Hepatocyte (in vitro differentiated cells): ENCODE measurements at regions not wholly inside any gene's neighbourhood (a gene's known extent, or its start where the extent isn't known, plus 50 kb on each side); places are given as distances from the start of the nearest gene placed in this dataset.

ENCODE experiments used
- DNase-seq: peaks from one replicate; pipeline ENCODE4 v3.0.0-alpha.2; 2016; ENCODE audit warnings: low spot score
- H2AFZ ChIP-seq: fragments of 200-600 bp; sonication (generic); 2 replicates; pipeline ENCODE4 v1.6.0; 2016; ENCODE audit warnings: antibody characterized with exemption, mild to moderate bottlenecking
- H3K27ac ChIP-seq: fragments of 200-600 bp; sonication (generic); 2 replicates; pipeline ENCODE4 v1.5.1; 2016; ENCODE audit warnings: mild to moderate bottlenecking
- H3K27me3 ChIP-seq: fragments of 200-600 bp; sonication (generic); 2 replicates; pipeline ENCODE4 v1.6.1; 2016
- H3K36me3 ChIP-seq: fragments of 200-600 bp; sonication (generic); replicated peaks from 2 replicates; pipeline ENCODE4 v1.5.1; 2016; ENCODE audit warnings: low read depth; ENCODE audit not compliant: insufficient read depth
- H3K4me1 ChIP-seq: fragments of 200-600 bp; sonication (generic); 2 replicates; pipeline ENCODE4 v1.5.1; 2016; ENCODE audit warnings: mild to moderate bottlenecking, moderate library complexity; ENCODE audit not compliant: insufficient read depth
- H3K4me2 ChIP-seq: fragments of 200-600 bp; sonication (generic); 2 replicates; pipeline ENCODE4 v1.6.0; 2016
- H3K4me3 ChIP-seq: fragments of 200-600 bp; sonication (generic); 2 replicates; pipeline ENCODE4 v1.5.1; 2016; ENCODE audit warnings: mild to moderate bottlenecking
- H3K79me2 ChIP-seq: fragments of 200-600 bp; sonication (generic); 2 replicates; pipeline ENCODE4 v1.6.0; 2017; ENCODE audit warnings: mild to moderate bottlenecking
- H3K9me2 ChIP-seq: fragments of 200-600 bp; sonication (generic); replicated peaks from 2 replicates; pipeline ENCODE4 v1.6.0; 2017; ENCODE audit warnings: mild to moderate bottlenecking; ENCODE audit not compliant: insufficient read depth
- H3K9me3 ChIP-seq: fragments of 200-600 bp; sonication (generic); 2 replicates; pipeline ENCODE4 v1.5.1; 2016; ENCODE audit warnings: low read depth, mild to moderate bottlenecking
- H4K20me1 ChIP-seq: fragments of 200-600 bp; sonication (generic); 2 replicates; pipeline ENCODE4 v1.6.0; 2016; ENCODE audit warnings: mild to moderate bottlenecking; ENCODE audit not compliant: insufficient read depth, poor library complexity, severe bottlenecking
- CTCF ChIP-seq: fragments of 200-600 bp; sonication (generic); IDR thresholded peaks from 2 replicates; pipeline ENCODE4 v1.5.1; 2016; ENCODE audit warnings: antibody characterized with exemption, mild to moderate bottlenecking; ENCODE audit not compliant: poor library complexity
- EZH2 ChIP-seq: fragments of 200-600 bp; sonication (generic); IDR thresholded peaks from 2 replicates; pipeline ENCODE4 v1.6.1; 2016; ENCODE audit warnings: antibody characterized with exemption, mild to moderate bottlenecking, borderline replicate concordance
- EZH2phosphoT487 ChIP-seq: fragments of 200-600 bp; sonication (generic); IDR thresholded peaks from one replicate; pipeline ENCODE4 v1.6.1; 2018; ENCODE audit warnings: antibody characterized with exemption, mild to moderate bottlenecking, low read depth, moderate library complexity; ENCODE audit not compliant: unreplicated experiment, severe bottlenecking
- WGBS: methylation state at CpG from one replicate; pipeline ENCODE4 v1.1.6; 2016; ENCODE audit warnings: low lambda C conversion rate; ENCODE audit errors: missing lambda C conversion rate; 5-methylcytosine and 5-hydroxymethylcytosine counted together

GRCh38 chr6:113699239-113699638, 157.9 kb upstream of the MARCKS start:
- Histone ChIP-seq H3K36me3 (no peaks in the 10 kb centered on the region), H3K27ac (no peak overlapping the region), H3K4me3 (no peak overlapping the region), H3K4me1 (peaks cover 10% of the 10 kb centered on the region), H4K20me1 (no peaks in the 10 kb centered on the region), H3K9me2 (no peaks in the 10 kb centered on the region), H3K4me2 (no peak overlapping the region), H3K9me3 (no peaks in the 10 kb centered on the region), H3K27me3 (no peaks in the 10 kb centered on the region), H3K79me2 (no peaks in the 10 kb centered on the region), H2AFZ (no peak overlapping the region)
- no peak for DNase-seq
- TF ChIP-seq EZH2 (no peak), EZH2phosphoT487 (no peak), CTCF (no peak)

- Histone ChIP-seq H3K4me2 (no peak overlapping the region), H3K27me3 (no peaks in the 10 kb centered on the region), H3K4me3 (no peak overlapping the region), H4K20me1 (no peaks in the 10 kb centered on the region), H3K27ac (no peak overlapping the region), H3K79me2 (no peaks in the 10 kb centered on the region), H3K36me3 (no peaks in the 10 kb centered on the region), H3K9me2 (no peaks in the 10 kb centered on the region), H3K4me1 (no peaks in the 10 kb centered on the region), H3K9me3 (no peaks in the 10 kb centered on the region), H2AFZ (no peak overlapping the region)
- WGBS, result 77% methylated on average over 4 of the region's 4 CpGs
- DNase-seq, result no peak
- TF ChIP-seq EZH2phosphoT487 (no peak), CTCF (no peak), EZH2 (no peak)
These were observed 155.4 kb upstream of the MARCKS start for GRCh38 chr6:113701552-113702254.

GRCh38 chr6:113707194-113707593, 150.0 kb upstream of the MARCKS start:
- Histone ChIP-seq H3K79me2 (no peaks in the 10 kb centered on the region), H3K4me3 (no peak overlapping the region), H4K20me1 (no peaks in the 10 kb centered on the region), H3K4me2 (no peak overlapping the region), H3K4me1 (no peaks in the 10 kb centered on the region), H3K36me3 (no peaks in the 10 kb centered on the region), H3K9me2 (no peaks in the 10 kb centered on the region), H3K9me3 (no peaks in the 10 kb centered on the region), H3K27me3 (no peaks in the 10 kb centered on the region), H2AFZ (no peak overlapping the region), H3K27ac (no peak overlapping the region)
- TF ChIP-seq CTCF (no peak), EZH2phosphoT487 (no peak), EZH2 (no peak)
- 87% methylated on average over 3 of the region's 3 CpGs for WGBS
- DNase-seq, result no peak
